K562 (cell line): ENCODE measurements at regions not wholly inside any gene's neighbourhood (a gene's known extent, or its start where the extent isn't known, plus 50 kb on each side); places are given as distances from the start of the nearest gene placed in this dataset.

Source experiments
- CEBPG ChIP-seq, 3 experiments: fragments of 200-800 bp in 1 of 3; sonication (Bioruptor generic) in 1 of 3; sonication (generic) in 1 of 3; formaldehyde crosslinking in 1 of 3; IDR thresholded peaks in 2 of 3; conservative IDR thresholded peaks in 1 of 3; 2 replicates each; pipeline versions ENCODE4 v1.6.1 to v1.8.0; 2016 to 2022; ENCODE audit warnings: missing compliant biosample characterization in 2 of 3, missing genetic modification characterization in 2 of 3, mild to moderate bottlenecking in 1 of 3, missing genetic modification reagents in 1 of 3
- FOXM1 ChIP-seq, 2 experiments: fragments of 450-650 bp in 1 of 2; sonication (generic) in 1 of 2; formaldehyde crosslinking in 1 of 2; IDR thresholded peaks; 2 replicates each; pipeline versions ENCODE4 v1.6.1 to v1.9.0; 2017 to 2022; ENCODE audit warnings: low read depth in 2 of 2, mild to moderate bottlenecking in 2 of 2, missing genetic modification reagents in 1 of 2, moderate library complexity in 1 of 2
- KLF13 ChIP-seq: fragments of 450-650 bp; IDR thresholded peaks from 2 replicates; pipeline ENCODE4 v1.6.1; 2016; ENCODE audit warnings: missing genetic modification characterization, low read depth, mild to moderate bottlenecking, missing compliant biosample characterization, moderate library complexity, borderline replicate concordance
- RAD21 ChIP-seq, 2 experiments: fragments of 250-450 bp in 1 of 2; fragments of 450-650 bp in 1 of 2; sonication (Bioruptor Pico) in 1 of 2; formaldehyde crosslinking in 1 of 2; IDR thresholded peaks in 1 of 2; conservative IDR thresholded peaks in 1 of 2; 2 replicates each; pipeline versions ENCODE4 v1.4.0 to v1.8.0; 2020 to 2022; ENCODE audit warnings: mild to moderate bottlenecking in 2 of 2, moderate library complexity in 1 of 2

DNA sequence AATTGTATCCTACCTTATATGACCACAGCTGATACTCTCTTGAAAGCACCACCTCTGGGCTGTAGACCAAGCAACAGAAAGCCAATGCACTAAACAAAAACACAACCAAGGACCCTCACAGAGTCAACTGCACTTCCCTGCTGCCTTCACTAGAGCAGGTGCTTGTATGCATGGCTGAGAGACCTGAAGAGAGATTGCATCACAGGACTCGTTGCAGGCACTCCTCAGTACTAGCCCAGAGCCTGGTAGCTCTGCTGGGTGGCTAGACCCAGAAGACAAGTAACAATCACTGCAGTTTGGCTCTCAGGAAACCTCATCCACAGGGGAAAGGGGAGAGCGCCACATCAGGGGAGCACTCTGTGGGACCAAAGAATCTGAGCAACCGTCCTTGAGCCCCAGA is 521.6 kb upstream of the IMPG1 start:
- no peak for TF ChIP-seq RAD21 (CRISPR knock-in tag; conservative IDR thresholded peaks at IDR 0.05 in 1 of 2, IDR thresholded peaks at IDR 0.05 in 1 of 2)
- TF ChIP-seq CEBPG (CRISPR knock-in tag; IDR thresholded peaks at IDR 0.05), result no peak
- no peak for TF ChIP-seq CEBPG (tag; conservative IDR thresholded peaks at IDR 0.05 in 1 of 2, IDR thresholded peaks at IDR 0.05 in 1 of 2)
- no peak for TF ChIP-seq FOXM1 (IDR thresholded peaks at IDR 0.05; ENCODE audit: low read depth)
- TF ChIP-seq FOXM1 (CRISPR knock-in tag; IDR thresholded peaks at IDR 0.05; ENCODE audit: low read depth), result no peak
- TF ChIP-seq KLF13, result no peak
